ENCODE measurements at regions not wholly inside any gene's neighbourhood (a gene's known extent, or its start where the extent isn't known, plus 50 kb on each side); places are given as distances from the start of the nearest gene placed in this dataset.
"Not testable (repeated sequence)": the region's sequence is repeated elsewhere in the genome, so short reads cannot be mapped to it uniquely, and the experiment has no call there.

DNA sequence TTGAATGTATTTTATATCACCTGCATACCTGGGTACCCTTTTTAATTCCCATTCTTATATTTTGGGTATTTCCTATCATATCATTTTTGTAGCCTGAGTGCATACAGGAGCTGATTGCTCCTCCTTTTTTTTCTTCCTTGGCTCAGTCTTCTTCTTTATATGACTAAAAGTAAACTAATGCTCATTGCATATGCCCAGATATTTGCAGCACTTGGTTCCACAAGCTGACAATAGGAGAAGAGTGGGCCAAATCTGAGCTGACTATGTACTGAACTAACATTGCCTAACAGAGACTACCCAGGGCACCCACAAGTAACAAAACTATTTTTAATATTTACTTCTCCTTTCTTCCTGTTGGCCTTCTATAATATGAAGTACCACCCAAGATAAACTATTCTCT lies 131.7 kb upstream of the SPOPL start:
- no peaks in the 10 kb centered on the region for H3K27me3 ChIP-seq (ENCODE audit: control insufficient read depth, insufficient read depth, low read length)
- no peak overlapping the region for H3K4me3 ChIP-seq (ENCODE audit: low read depth, low read length)
- no peaks in the 10 kb centered on the region for H3K36me3 ChIP-seq (ENCODE audit: control insufficient read depth, insufficient read depth, low read length)
- no peak for TF ChIP-seq CTCF (IDR thresholded peaks at IDR 0.05; ENCODE audit: insufficient read depth, low read length, poor library complexity, severe bottlenecking)
- DNase-seq (ENCODE audit: low read depth) = no peak

- no peaks in the 10 kb centered on the region for H3K27me3 ChIP-seq (ENCODE audit: control insufficient read depth, insufficient read depth, low read length)
- no peak for DNase-seq (ENCODE audit: low read depth)
- TF ChIP-seq CTCF (IDR thresholded peaks at IDR 0.05; ENCODE audit: insufficient read depth, low read length, poor library complexity, severe bottlenecking) = peak; percentile 76
- no peak overlapping the region for H3K4me3 ChIP-seq (ENCODE audit: low read depth, low read length)
- H3K36me3 ChIP-seq (ENCODE audit: control insufficient read depth, insufficient read depth, low read length) = no peaks in the 10 kb centered on the region
These were observed 127.6 kb upstream of the SPOPL start for GRCh38 chr2:138373993-138374408.

DNA sequence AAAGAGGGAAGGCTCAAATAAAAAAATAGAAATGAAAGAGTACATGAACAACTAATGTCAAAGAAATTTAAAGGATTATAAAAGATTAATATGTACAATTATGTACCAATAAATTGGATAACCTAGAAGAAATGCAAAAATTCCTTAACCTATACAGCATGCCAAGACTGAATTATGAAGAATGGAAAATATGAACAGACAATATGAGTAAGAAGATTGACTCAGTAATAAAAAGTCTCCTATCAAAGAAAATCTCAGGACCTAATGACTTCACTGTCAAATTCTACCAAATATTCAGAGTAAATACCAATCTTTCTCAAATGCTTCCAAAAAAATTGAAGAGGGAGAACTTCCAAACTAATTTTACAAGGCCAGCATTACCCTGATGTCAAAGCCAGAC lies 120.2 kb upstream of the SPOPL start:
- no peak for DNase-seq (ENCODE audit: low read depth)
- no peak for TF ChIP-seq CTCF (IDR thresholded peaks at IDR 0.05; ENCODE audit: insufficient read depth, low read length, poor library complexity, severe bottlenecking)
- H3K4me3 ChIP-seq (ENCODE audit: low read depth, low read length) = no peak overlapping the region

DNA sequence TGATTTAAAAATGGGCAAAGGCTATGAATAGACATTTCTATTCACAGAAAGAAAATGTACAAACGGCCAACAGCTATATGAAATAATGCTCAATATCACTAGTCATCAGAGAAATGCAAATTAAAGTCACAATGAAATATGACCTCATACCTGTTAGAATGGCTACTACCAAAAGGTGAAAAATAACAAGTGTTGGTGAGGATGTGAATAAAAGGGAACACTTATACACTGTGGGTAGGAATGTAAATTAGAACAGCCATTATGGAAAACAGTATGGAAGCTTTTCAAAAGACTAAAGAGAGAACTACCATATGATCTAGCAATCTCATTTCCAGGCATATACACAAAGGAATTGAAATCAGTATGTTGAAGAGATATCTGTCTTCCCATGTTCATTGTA lies 118.9 kb upstream of the SPOPL start:
- H3K36me3 ChIP-seq (ENCODE audit: control insufficient read depth, insufficient read depth, low read length) = no peaks in the 10 kb centered on the region
- H3K27me3 ChIP-seq (ENCODE audit: control insufficient read depth, insufficient read depth, low read length) = no peaks in the 10 kb centered on the region
- H3K4me3 ChIP-seq (ENCODE audit: low read depth, low read length) = no peak overlapping the region
- DNase-seq (ENCODE audit: low read depth) = no peak
- no peak for TF ChIP-seq CTCF (IDR thresholded peaks at IDR 0.05; ENCODE audit: insufficient read depth, low read length, poor library complexity, severe bottlenecking)

More for the DNA sequence above, 120.2 kb upstream of the SPOPL start:
- H3K27me3 ChIP-seq (ENCODE audit: control insufficient read depth, insufficient read depth, low read length) = no peaks in the 10 kb centered on the region
- H3K36me3 ChIP-seq (ENCODE audit: control insufficient read depth, insufficient read depth, low read length) = no peaks in the 10 kb centered on the region

DNA sequence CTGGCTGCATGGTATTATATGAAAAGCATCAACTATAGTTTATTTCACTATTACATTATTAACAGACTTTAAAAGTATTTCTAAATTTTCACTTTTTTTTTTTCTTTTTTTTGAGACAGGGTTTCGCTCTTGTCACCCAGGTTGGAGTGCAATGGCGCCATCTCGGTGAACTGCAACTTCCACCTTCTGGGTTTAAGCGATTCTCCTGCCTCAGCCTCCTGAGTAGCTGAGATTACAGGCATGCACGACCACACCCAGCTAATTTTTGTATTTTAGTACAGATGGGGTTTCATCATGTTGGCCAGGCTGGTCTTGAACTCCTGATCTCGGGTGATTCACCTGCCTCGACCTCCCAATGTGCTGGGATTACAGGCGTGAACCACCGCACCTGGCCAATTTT lies 115.4 kb upstream of the SPOPL start:
- H3K4me3 ChIP-seq (ENCODE audit: low read depth, low read length); H3K27me3 ChIP-seq (ENCODE audit: control insufficient read depth, insufficient read depth, low read length); DNase-seq (ENCODE audit: low read depth): not testable (repeated sequence)

DNA sequence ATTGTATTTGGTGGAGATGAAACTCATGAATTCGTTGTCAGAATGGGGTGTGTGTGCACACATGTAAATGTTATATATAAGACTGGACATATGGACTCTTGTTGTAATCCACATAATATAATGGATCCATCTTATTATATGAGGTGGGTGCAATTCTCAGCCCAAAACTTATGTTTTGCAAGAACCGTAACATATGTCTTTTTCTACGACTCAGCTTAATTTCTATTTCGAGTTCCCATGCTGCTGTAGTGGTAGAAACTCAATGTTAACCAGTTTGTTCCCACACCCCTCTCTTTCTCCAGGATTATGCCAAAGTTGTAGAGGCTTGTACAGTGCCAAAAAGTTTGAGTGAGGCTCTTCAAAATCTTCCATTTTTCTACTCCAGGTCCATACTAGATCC lies 112.5 kb upstream of the SPOPL start:
- TF ChIP-seq CTCF (IDR thresholded peaks at IDR 0.05; ENCODE audit: insufficient read depth, low read length, poor library complexity, severe bottlenecking) = no peak
- Histone ChIP-seq H3K36me3 (ENCODE audit: control insufficient read depth, insufficient read depth, low read length) (no peaks in the 10 kb centered on the region), H3K27me3 (ENCODE audit: control insufficient read depth, insufficient read depth, low read length) (no peaks in the 10 kb centered on the region), H3K4me3 (ENCODE audit: low read depth, low read length) (no peak overlapping the region)
- DNase-seq (ENCODE audit: low read depth) = no peak

More for the DNA sequence above, 115.4 kb upstream of the SPOPL start:
- H3K36me3 ChIP-seq (ENCODE audit: control insufficient read depth, insufficient read depth, low read length) = not testable (repeated sequence)
